Suprapubic skin (tissue), 4 donors: ENCODE measurements at regions not wholly inside any gene's neighbourhood (a gene's known extent, or its start where the extent isn't known, plus 50 kb on each side); places are given as distances from the start of the nearest gene placed in this dataset.

Source experiments
- CTCF ChIP-seq, 2 donors: fragments of 200-600 bp in 1 of 2; fragments of 450-650 bp in 1 of 2; sonication (generic) in 1 of 2; IDR thresholded peaks; one replicate each; pipeline ENCODE4 v1.5.1; 2016 to 2019; ENCODE audit warnings: antibody characterized with exemption in 2 of 2, mild to moderate bottlenecking in 1 of 2, moderate library complexity in 1 of 2
- POLR2A ChIP-seq, 2 donors: fragments of 450-650 bp; IDR thresholded peaks; one replicate each; pipeline ENCODE4 v1.6.1; 2017; ENCODE audit warnings: antibody characterized with exemption in 2 of 2, mild to moderate bottlenecking in 2 of 2, moderate library complexity in 2 of 2
- POLR2AphosphoS5 ChIP-seq, 3 donors: sonication (generic); formaldehyde crosslinking; IDR thresholded peaks; one replicate each; pipeline ENCODE4 v1.6.1; 2017; ENCODE audit warnings: antibody characterized with exemption in 3 of 3

- no peak for TF ChIP-seq CTCF (IDR thresholded peaks at IDR 0.05)
- TF ChIP-seq POLR2A (IDR thresholded peaks at IDR 0.05), result no peak
- TF ChIP-seq POLR2AphosphoS5 (IDR thresholded peaks at IDR 0.05), result no peak
Measured at GRCh38 chr13:106383791-106384190, 151.7 kb downstream of the EFNB2 start.
